ENCODE measurements at regions not wholly inside any gene's neighbourhood (a gene's known extent, or its start where the extent isn't known, plus 50 kb on each side); places are given as distances from the start of the nearest gene placed in this dataset.

DNA sequence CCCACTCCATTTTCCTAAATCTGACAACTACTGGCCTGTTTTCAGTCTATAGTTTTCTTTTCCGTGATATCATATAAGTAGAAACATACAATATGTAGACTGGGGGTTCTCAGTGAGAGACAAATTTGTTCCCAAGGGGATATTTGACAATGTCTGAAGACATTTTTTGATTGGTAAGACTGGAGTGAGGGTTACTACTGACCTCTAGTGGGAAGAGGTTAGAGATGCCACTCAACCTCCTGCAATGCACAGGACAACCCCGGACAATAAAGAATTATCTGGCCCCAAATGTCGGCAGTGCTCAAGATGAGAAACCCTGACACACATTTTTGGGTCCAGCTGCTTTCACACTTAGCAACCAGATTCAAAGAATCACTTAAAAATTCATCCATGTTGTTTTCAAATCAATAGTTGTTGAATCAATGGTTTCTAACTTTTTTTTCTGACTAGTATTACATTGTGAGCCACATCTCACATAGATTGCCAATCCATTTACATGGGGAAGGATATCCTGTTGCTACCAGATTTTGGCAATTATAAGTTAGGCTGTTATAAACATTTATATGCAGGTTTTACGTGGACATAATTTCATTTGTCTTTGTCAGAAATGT lies 307.1 kb downstream of the RPL10L start:
- Histone ChIP-seq H3K27me3 (no peaks in the 10 kb centered on the region), H3K9me3 (no peaks in the 10 kb centered on the region), H3K36me3 (no peaks in the 10 kb centered on the region), H3K4me1 (peaks cover 2% of the 10 kb centered on the region; the same call in 1 of the 2 replicates), H3K4me3 (ENCODE audit: low read depth, low read length) (no peak overlapping the region)
- TF ChIP-seq, protein P1, sequence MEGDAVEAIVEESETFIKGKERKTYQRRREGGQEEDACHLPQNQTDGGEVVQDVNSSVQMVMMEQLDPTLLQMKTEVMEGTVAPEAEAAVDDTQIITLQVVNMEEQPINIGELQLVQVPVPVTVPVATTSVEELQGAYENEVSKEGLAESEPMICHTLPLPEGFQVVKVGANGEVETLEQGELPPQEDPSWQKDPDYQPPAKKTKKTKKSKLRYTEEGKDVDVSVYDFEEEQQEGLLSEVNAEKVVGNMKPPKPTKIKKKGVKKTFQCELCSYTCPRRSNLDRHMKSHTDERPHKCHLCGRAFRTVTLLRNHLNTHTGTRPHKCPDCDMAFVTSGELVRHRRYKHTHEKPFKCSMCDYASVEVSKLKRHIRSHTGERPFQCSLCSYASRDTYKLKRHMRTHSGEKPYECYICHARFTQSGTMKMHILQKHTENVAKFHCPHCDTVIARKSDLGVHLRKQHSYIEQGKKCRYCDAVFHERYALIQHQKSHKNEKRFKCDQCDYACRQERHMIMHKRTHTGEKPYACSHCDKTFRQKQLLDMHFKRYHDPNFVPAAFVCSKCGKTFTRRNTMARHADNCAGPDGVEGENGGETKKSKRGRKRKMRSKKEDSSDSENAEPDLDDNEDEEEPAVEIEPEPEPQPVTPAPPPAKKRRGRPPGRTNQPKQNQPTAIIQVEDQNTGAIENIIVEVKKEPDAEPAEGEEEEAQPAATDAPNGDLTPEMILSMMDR (IDR thresholded peaks at IDR 0.05; ENCODE audit: low read depth, low read length) = peak; percentile 84
- DNase-seq = peak; percentile 27

GRCh38 chr14:46325777-46326176 lies 325.8 kb downstream of the RPL10L start:
- no peaks in the 10 kb centered on the region for H3K9me3 ChIP-seq

DNA sequence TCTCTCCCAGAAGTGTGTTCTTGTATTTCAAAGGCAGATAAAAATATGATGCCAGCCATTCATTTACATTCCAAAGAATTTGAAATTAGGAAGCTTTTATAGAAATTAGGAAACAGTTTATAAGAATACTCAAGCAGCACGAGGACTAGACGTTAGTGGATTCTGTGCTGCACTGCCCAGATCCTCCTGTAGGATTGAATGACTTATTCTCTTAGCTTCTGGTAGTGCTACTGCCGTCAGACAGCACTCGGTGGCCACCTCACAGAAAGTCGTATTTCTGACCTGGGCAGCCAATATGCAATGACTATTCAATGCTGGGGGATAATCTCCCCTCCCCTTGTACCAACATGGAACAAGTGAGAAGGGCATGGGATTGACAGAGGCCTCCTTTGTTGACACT lies 326.4 kb downstream of the RPL10L start:
- DNase-seq = peak; percentile 6

More at GRCh38 chr14:46325777-46326176, 325.8 kb downstream of the RPL10L start:
- Histone ChIP-seq H3K4me1 (peaks cover 12% of the 10 kb centered on the region), H3K27me3 (no peaks in the 10 kb centered on the region), H3K4me3 (ENCODE audit: low read depth, low read length) (no peak overlapping the region), H3K36me3 (no peaks in the 10 kb centered on the region)
- TF ChIP-seq, protein P1 (IDR thresholded peaks at IDR 0.05; ENCODE audit: low read depth, low read length) = no peak
- DNase-seq = no peak

DNA sequence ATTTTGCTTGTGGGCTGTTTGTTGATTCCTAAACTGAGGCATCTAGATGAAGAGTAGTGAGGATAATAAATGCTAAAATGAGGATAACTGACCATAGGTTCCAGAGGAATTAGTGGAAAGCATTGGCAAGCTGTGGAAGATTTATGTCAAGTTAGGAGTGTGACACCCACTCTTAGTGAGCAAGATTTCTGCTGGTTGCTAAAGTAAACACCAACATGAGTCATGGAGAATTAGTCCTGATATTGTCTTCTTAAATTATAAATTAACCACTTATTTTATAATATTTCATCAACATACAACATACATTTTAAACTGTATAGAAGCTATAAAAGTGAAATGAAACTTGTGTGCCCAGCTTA lies 328.2 kb downstream of the RPL10L start:
- Histone ChIP-seq H3K9me3 (no peaks in the 10 kb centered on the region), H3K4me1 (peaks cover 10% of the 10 kb centered on the region), H3K4me3 (ENCODE audit: low read depth, low read length) (no peak overlapping the region), H3K36me3 (no peaks in the 10 kb centered on the region), H3K27me3 (no peaks in the 10 kb centered on the region)
- no peak for DNase-seq
- TF ChIP-seq, protein P1 (IDR thresholded peaks at IDR 0.05; ENCODE audit: low read depth, low read length) = no peak

More for the DNA sequence above, 326.4 kb downstream of the RPL10L start:
- peaks cover 12% of the 10 kb centered on the region for H3K4me1 ChIP-seq
- no peaks in the 10 kb centered on the region for H3K36me3 ChIP-seq
- TF ChIP-seq, protein P1 (IDR thresholded peaks at IDR 0.05; ENCODE audit: low read depth, low read length) = peak; percentile 23; the same call in 1 of the 2 replicates
- H3K27me3 ChIP-seq = no peaks in the 10 kb centered on the region
- no peaks in the 10 kb centered on the region for H3K9me3 ChIP-seq
- H3K4me3 ChIP-seq (ENCODE audit: low read depth, low read length) = no peak overlapping the region

DNA sequence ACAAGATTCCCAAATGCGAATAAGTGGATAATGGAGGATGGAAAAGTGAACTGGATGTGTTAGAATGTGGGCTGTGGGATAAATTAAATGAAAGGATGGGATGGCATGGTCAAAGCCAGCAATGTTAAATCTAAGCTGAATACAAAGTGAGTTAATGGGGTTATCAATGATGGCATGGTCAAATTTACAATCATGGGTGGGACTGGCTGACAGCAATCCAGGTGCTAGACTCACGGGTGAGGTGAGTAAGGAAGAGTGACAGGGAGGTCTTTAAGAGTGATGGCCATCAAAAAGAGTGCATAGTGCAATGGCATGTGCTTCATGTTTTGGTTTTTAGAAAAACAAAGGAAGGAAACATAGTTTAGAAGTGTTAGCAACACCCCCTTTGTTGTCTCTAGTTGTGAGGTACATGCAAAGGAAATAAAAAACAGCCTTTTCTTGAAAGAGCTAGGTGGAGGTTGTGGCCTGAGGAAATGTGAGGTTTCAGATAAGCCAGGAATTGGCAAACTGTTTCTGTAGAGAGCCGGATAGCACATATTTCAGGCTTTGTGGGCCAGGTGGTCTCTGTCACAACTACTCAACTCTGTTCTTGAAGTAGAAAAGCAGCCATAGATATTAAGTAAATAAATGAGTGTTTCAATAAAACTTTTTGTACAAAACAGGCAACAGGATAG lies 328.7 kb downstream of the RPL10L start:
- DNase-seq = no peak
- Histone ChIP-seq H3K36me3 (no peaks in the 10 kb centered on the region), H3K4me1 (peaks cover 5% of the 10 kb centered on the region), H3K9me3 (no peaks in the 10 kb centered on the region), H3K27me3 (no peaks in the 10 kb centered on the region), H3K4me3 (ENCODE audit: low read depth, low read length) (no peak overlapping the region)
- TF ChIP-seq, protein P1 (IDR thresholded peaks at IDR 0.05; ENCODE audit: low read depth, low read length) = no peak

DNA sequence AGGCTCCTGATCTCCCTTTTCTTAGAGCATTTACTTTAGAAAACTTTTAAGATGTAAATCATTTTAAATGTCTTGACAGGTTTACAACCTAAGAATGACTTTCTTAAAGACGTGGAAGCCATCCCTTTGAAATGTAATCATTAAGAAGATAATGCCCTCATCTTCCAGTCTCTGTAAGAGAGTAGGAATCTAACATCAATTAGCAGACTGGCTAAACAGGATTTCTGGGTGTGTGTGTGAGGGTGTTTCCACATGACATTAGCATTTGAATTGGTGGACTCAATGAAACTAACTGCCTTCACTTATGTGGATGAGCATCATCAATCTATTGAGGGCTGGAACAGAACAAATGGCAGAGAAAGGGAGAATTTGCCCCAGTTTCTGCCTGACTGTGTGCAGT lies 329.5 kb downstream of the RPL10L start:
- TF ChIP-seq, protein P1 (IDR thresholded peaks at IDR 0.05; ENCODE audit: low read depth, low read length) = no peak
- Histone ChIP-seq H3K36me3 (no peaks in the 10 kb centered on the region), H3K4me1 (no peaks in the 10 kb centered on the region), H3K27me3 (no peaks in the 10 kb centered on the region), H3K9me3 (no peaks in the 10 kb centered on the region), H3K4me3 (ENCODE audit: low read depth, low read length) (no peak overlapping the region)
- DNase-seq = no peak
